Smooth muscle cell (in vitro differentiated cells): ENCODE measurements at regions not wholly inside any gene's neighbourhood (a gene's known extent, or its start where the extent isn't known, plus 50 kb on each side); places are given as distances from the start of the nearest gene placed in this dataset.

Experiments
- DNase-seq: peaks from one replicate; lab custom pipeline; 2025; ENCODE audit not compliant: unreplicated experiment; lab: John Stamatoyannopoulos, UW
- H2AFZ ChIP-seq: fragments of 200-600 bp; sonication (generic); 2 replicates; pipeline ENCODE4 v1.6.0; 2016; ENCODE audit warnings: antibody characterized with exemption, low read depth, mild to moderate bottlenecking
- H3F3A ChIP-seq: fragments of 200-600 bp; sonication (generic); 2 replicates; pipeline ENCODE4 v1.6.0; 2017; ENCODE audit warnings: antibody characterized with exemption, low read depth
- H3K27ac ChIP-seq: fragments of 200-600 bp; sonication (generic); 2 replicates; pipeline ENCODE4 v1.5.1; 2016; ENCODE audit warnings: low read depth, mild to moderate bottlenecking
- H3K27me3 ChIP-seq: fragments of 200-600 bp; sonication (generic); 2 replicates; pipeline ENCODE4 v1.6.1; 2016; ENCODE audit warnings: low read depth, mild to moderate bottlenecking
- H3K36me3 ChIP-seq: fragments of 200-600 bp; sonication (generic); 2 replicates; pipeline ENCODE4 v1.5.1; 2016; ENCODE audit warnings: low read depth
- H3K4me1 ChIP-seq: fragments of 200-600 bp; sonication (generic); 2 replicates; pipeline ENCODE4 v1.5.1; 2016; ENCODE audit warnings: low read depth
- H3K4me2 ChIP-seq: fragments of 200-600 bp; sonication (generic); 2 replicates; pipeline ENCODE4 v1.6.0; 2016; ENCODE audit warnings: mild to moderate bottlenecking
- H3K4me3 ChIP-seq: fragments of 200-600 bp; sonication (generic); 2 replicates; pipeline ENCODE4 v1.5.1; 2016; ENCODE audit warnings: mild to moderate bottlenecking
- H3K79me2 ChIP-seq: fragments of 200-600 bp; sonication (generic); 2 replicates; pipeline ENCODE4 v1.6.0; 2016; ENCODE audit warnings: low read depth, mild to moderate bottlenecking
- H3K9ac ChIP-seq: fragments of 200-600 bp; sonication (generic); 2 replicates; pipeline ENCODE4 v1.6.0; 2016; ENCODE audit warnings: low read depth
- H3K9me3 ChIP-seq: fragments of 200-600 bp; sonication (generic); replicated peaks from 2 replicates; pipeline ENCODE4 v1.5.1; 2016; ENCODE audit warnings: low read depth
- H4K20me1 ChIP-seq: fragments of 200-600 bp; sonication (generic); 2 replicates; pipeline ENCODE4 v1.6.0; 2016; ENCODE audit warnings: low read depth
- CTCF ChIP-seq: fragments of 200-600 bp; sonication (generic); IDR thresholded peaks from 2 replicates; pipeline ENCODE4 v1.5.1; 2017; ENCODE audit warnings: borderline replicate concordance, mild to moderate bottlenecking, antibody characterized with exemption; ENCODE audit not compliant: insufficient read depth, poor library complexity, severe bottlenecking
- WGBS: methylation state at CpG from one replicate; pipeline ENCODE4 v1.1.7; 2016; ENCODE audit warnings: low lambda C conversion rate; 5-methylcytosine and 5-hydroxymethylcytosine counted together

- TF ChIP-seq CTCF: no peak
- no peaks in the 10 kb centered on the region for H4K20me1 ChIP-seq
- no peak overlapping the region for H3K27ac ChIP-seq
- no peak for DNase-seq
- H3K9me3 ChIP-seq: no peaks in the 10 kb centered on the region
- H2AFZ ChIP-seq: no peak overlapping the region
- H3K36me3 ChIP-seq: no peaks in the 10 kb centered on the region
- no peaks in the 10 kb centered on the region for H3F3A ChIP-seq
- WGBS: 84% methylated on average over 2 of the region's 2 CpGs
- H3K9ac ChIP-seq: no peak overlapping the region
- H3K27me3 ChIP-seq: no peaks in the 10 kb centered on the region
- no peak overlapping the region for H3K4me3 ChIP-seq
- no peak overlapping the region for H3K4me2 ChIP-seq
- H3K79me2 ChIP-seq: no peaks in the 10 kb centered on the region
- H3K4me1 ChIP-seq: no peaks in the 10 kb centered on the region
Measured at GRCh38 chr1:177525176-177525575, 354.4 kb downstream of the BRINP2 start.

- H3K9me3 ChIP-seq: no peaks in the 10 kb centered on the region
- no peak for DNase-seq
- no peak overlapping the region for H2AFZ ChIP-seq
- WGBS: 28% methylated on average over 3 of the region's 3 CpGs
- no peak overlapping the region for H3K4me3 ChIP-seq
- H3K4me1 ChIP-seq: no peaks in the 10 kb centered on the region
- H3K27me3 ChIP-seq: no peaks in the 10 kb centered on the region
- H3K4me2 ChIP-seq: no peak overlapping the region
- H3K79me2 ChIP-seq: no peaks in the 10 kb centered on the region
- no peak overlapping the region for H3K9ac ChIP-seq
- TF ChIP-seq CTCF: no peak
- no peaks in the 10 kb centered on the region for H3K36me3 ChIP-seq
- H3F3A ChIP-seq: no peaks in the 10 kb centered on the region
- no peaks in the 10 kb centered on the region for H4K20me1 ChIP-seq
- no peak overlapping the region for H3K27ac ChIP-seq
Measured at GRCh38 chr1:177517546-177517945, 346.8 kb downstream of the BRINP2 start.

GRCh38 chr1:177514207-177514606 lies 343.4 kb downstream of the BRINP2 start:
- Histone ChIP-seq H3K9me3 (no peaks in the 10 kb centered on the region), H4K20me1 (no peaks in the 10 kb centered on the region), H3K4me3 (no peak overlapping the region)

More at GRCh38 chr1:177514207-177514606, 343.4 kb downstream of the BRINP2 start:
- no peak for DNase-seq
- H3K9ac ChIP-seq: no peak overlapping the region
- no peaks in the 10 kb centered on the region for H3K79me2 ChIP-seq
- no peak overlapping the region for H2AFZ ChIP-seq
- no peaks in the 10 kb centered on the region for H3F3A ChIP-seq
- no peak for TF ChIP-seq CTCF
- H3K27me3 ChIP-seq: no peaks in the 10 kb centered on the region
- no peaks in the 10 kb centered on the region for H3K36me3 ChIP-seq
- no peak overlapping the region for H3K4me2 ChIP-seq
- H3K27ac ChIP-seq: no peak overlapping the region
- H3K4me1 ChIP-seq: no peaks in the 10 kb centered on the region
